ENCODE measurements at regions not wholly inside any gene's neighbourhood (a gene's known extent, or its start where the extent isn't known, plus 50 kb on each side); places are given as distances from the start of the nearest gene placed in this dataset.

GRCh38 chr16:26189536-26189935 is 497.8 kb downstream of the HS3ST4 start:
- no peak for DNase-seq

- no peak for DNase-seq
Measured at GRCh38 chr16:26194526-26194925, 502.8 kb downstream of the HS3ST4 start.

GRCh38 chr16:26195225-26195624 is 503.5 kb downstream of the HS3ST4 start:
- no peak for DNase-seq

- no peak for DNase-seq
Measured at GRCh38 chr16:26196310-26196709, 504.6 kb downstream of the HS3ST4 start.

- DNase-seq, result no peak
Measured at GRCh38 chr16:26196802-26197201, 505.0 kb downstream of the HS3ST4 start.

- DNase-seq, result no peak
Measured at GRCh38 chr16:26197707-26198106, 505.9 kb downstream of the HS3ST4 start.

GRCh38 chr16:26198221-26198620 is 506.5 kb downstream of the HS3ST4 start:
- DNase-seq, result no peak

GRCh38 chr16:26204138-26204537 is 512.4 kb downstream of the HS3ST4 start:
- no peak for DNase-seq

GRCh38 chr16:26211542-26211941 is 519.8 kb downstream of the HS3ST4 start:
- DNase-seq, result no peak

- DNase-seq, result peak; percentile 6
Measured at GRCh38 chr16:26212599-26212998, 520.8 kb downstream of the HS3ST4 start.

GRCh38 chr16:26214581-26215174 is 522.9 kb downstream of the HS3ST4 start:
- no peak for DNase-seq

GRCh38 chr16:26220894-26221293 is 529.1 kb downstream of the HS3ST4 start:
- no peak for DNase-seq

- no peak for DNase-seq
Measured at GRCh38 chr16:26231647-26232046, 539.9 kb downstream of the HS3ST4 start.

- no peak for DNase-seq
Measured at GRCh38 chr16:26240807-26241206, 549.0 kb downstream of the HS3ST4 start.

- DNase-seq, result no peak
Measured at GRCh38 chr16:26247063-26247462, 555.3 kb downstream of the HS3ST4 start.

GRCh38 chr16:26252598-26252997 is 560.8 kb downstream of the HS3ST4 start:
- DNase-seq, result no peak

- DNase-seq, result no peak
Measured at GRCh38 chr16:26261621-26262020, 569.9 kb downstream of the HS3ST4 start.

- no peak for DNase-seq
Measured at GRCh38 chr16:26263406-26263805, 571.6 kb downstream of the HS3ST4 start.

GRCh38 chr16:26267641-26268040 is 575.9 kb downstream of the HS3ST4 start:
- DNase-seq, result no peak

GRCh38 chr16:26269673-26270072 is 577.9 kb downstream of the HS3ST4 start:
- no peak for DNase-seq

GRCh38 chr16:26273607-26274006 is 581.8 kb downstream of the HS3ST4 start:
- DNase-seq, result no peak

- DNase-seq, result no peak
Measured at GRCh38 chr16:26275021-26275590, 583.3 kb downstream of the HS3ST4 start.

GRCh38 chr16:26276289-26276688 is 584.5 kb downstream of the HS3ST4 start:
- no peak for DNase-seq

GRCh38 chr16:26281381-26282110 is 589.8 kb downstream of the HS3ST4 start:
- DNase-seq, result no peak
